Stimulated activated CD4-positive, alpha-beta T cell treated with anti-CD3 and anti-CD28 coated beads, Interleukin-12 subunit alpha, Interleukin-12 subunit beta, amount 100 ng/mL, for 24 hours (primary cell): ENCODE measurements at regions not wholly inside any gene's neighbourhood (a gene's known extent, or its start where the extent isn't known, plus 50 kb on each side); places are given as distances from the start of the nearest gene placed in this dataset.

Experiments
- DNase-seq, 2 experiments: peaks; one replicate each; pipeline ENCODE4 v3.0.0-alpha.2; 2020; ENCODE audit warnings: low read depth in 2 of 2

DNA sequence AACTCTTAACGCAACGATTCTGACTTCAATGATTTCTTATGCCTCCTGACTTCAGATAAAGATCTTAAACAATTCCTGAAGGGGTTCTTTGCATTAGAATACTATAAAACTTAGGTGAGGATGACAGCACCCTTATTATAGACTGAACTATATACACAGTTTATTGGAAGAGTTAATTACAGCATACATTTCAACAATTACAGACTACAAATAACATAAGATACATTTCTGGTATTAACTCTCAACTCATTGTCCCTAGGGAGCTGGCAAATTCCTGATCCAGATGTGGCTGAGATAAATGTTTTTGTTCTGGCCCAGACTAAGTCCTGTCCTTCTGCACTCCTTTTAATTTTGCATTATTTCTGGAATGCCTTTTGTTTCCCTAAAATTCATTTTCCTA lies 155.5 kb upstream of the TMC3 start:
- no peak for DNase-seq

DNA sequence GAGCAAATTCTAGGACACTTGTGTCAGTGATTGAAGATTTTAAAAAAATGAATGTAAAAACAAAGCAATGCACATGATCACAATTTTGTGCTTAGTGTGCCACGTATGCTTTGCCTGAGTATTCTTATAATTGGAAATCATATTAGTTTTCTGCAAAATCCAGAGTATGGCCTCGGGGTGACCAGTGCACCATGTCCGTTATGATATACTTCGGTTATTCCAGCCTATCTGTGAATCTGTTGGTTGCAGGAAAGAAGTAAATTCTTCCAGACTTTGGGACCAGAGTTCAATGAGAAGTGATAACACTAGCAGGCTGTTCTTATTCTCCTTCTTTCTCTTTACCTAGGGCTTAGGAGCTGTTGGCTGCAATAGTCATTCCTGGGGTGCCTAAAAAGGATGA lies 152.0 kb upstream of the TMC3 start:
- no peak for DNase-seq

DNA sequence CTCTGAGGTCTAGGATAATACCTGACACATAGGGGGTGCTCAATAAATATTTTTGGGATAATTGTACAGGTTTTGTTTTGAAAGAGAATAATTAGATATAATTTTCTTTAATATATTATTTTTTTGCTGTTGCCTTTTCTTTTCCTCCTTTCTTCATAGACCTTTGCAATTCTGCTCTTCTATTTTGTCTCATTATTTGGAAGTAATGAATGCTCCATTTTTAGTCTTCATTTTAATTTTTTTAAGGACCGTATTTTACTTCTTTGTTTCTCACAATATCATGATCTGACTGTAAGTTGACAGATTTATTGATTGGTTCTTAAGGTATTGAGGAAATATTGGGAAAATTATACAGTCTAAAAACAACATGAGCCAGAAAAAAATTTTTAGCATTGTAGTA lies 150.5 kb upstream of the TMC3 start:
- DNase-seq = no peak

DNA sequence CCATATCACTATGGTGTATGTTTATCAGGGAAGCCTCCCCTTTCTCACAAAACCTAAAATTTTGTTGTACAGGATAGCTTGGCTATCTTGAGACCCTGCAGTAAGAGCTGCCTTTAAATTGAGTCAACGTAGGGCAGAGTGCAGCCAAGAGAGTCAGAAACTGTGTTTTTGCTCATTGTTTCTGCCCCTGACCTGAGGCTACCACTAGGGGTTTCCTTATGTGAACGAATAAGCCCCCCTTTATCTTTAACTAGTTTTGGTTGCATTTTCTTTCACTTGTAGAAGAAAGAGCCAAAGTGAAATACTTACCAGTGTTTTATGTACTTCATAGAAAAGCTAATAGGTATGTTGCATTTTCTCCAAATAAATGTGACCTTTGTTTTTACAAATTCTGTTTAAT lies 149.9 kb upstream of the TMC3 start:
- DNase-seq = no peak

- no peak for DNase-seq
These were observed 146.5 kb upstream of the TMC3 start for GRCh38 chr15:81520480-81520879.

DNA sequence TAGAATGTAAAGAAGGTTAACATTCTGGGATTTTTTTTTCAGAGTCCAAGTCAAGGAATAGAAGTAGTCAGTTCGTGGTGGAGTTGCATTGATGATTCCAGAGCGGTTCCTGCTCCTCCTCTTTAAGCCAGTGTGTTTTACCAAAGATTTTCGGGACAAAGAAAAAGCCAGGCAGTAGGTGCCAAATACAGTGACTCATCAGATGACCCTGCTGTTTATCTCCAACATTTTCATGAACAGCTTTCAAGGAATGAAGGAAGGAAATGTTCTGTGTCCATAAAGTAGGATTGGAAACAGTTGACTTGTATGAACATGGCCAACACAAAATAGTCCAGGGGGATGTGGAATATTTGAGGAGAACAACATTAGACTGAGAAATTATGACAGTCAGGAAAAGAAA lies 142.4 kb upstream of the TMC3 start:
- DNase-seq = no peak

GRCh38 chr15:81516012-81516411 lies 142.0 kb upstream of the TMC3 start:
- DNase-seq = no peak

DNA sequence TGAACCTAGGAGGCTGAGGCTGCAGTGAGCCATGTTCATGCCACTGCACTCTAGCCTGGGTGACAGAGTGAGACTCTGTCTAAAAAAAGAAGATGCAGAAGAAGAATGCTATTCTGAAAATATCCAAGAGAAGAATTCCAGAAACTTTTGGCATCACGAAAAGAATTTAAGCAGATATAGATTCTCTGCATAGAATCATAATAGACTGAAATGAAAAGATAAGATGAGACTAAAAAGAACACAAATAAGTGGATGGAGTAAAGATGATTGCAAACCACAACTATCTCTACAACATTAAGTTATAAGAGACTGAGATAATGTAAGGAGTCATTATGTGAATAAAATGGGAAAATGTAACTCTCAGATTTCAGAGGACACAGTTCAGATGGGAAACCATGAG lies 140.7 kb upstream of the TMC3 start:
- DNase-seq = no peak

DNA sequence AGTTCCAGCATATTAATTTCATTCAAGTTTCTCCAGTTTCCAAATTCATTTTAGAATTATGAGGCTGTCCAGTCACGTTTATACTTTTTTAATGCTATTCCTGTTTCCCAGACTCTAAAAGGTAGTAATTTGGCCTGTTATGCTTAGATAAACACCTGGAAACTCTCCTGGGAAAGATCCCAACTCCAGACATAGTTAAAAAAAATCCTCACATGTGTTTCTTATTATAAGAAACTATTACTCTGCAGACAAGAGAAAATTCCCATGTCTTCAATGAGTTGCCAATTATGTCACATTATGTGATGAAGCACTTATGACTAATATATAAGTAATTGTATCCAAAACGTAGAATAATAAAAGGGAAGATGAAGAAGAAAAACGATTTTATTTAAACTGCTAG lies 137.1 kb upstream of the TMC3 start:
- DNase-seq = no peak

DNA sequence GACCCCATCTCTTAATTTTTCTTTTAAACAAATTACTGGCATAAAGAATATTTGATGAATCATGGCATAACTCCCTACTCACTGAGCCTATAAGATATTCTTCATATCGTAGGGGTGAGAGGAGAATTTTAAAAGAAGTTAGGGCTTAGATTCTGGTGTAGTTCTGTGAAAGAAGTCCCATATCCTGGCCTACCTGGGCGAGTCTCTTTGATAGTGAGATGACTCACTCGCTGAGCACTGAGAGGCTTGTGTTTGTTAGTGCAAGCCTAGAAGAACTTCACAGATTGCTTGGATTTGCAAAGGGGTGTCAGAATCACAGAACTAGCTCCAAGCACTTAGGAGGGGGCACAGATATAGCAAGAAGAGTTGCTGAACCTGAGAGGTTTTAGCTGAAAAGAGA lies 133.8 kb upstream of the TMC3 start:
- DNase-seq = no peak

GRCh38 chr15:81506936-81507335 lies 132.9 kb upstream of the TMC3 start:
- no peak for DNase-seq

DNA sequence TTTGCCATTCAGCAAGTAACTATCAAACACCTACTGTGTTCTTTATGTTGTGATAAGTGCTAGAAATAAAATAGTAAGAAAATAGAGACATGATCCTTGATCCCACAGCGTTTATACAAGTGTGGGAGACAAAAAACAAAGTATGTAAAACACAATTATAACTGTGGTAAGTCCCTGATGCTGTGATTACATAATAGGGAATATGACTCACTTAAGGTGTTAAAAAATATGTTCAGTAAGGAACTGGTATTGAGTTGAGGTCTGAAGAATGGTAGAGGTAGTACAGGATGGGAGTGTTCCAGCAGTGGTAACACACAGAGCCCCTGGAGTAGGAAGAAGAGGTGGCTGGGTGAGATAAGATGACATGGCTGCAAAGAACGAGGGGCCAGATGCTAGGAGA lies 132.1 kb upstream of the TMC3 start:
- DNase-seq = no peak

- DNase-seq = no peak
These were observed 130.3 kb upstream of the TMC3 start for GRCh38 chr15:81504170-81504905.

- DNase-seq = no peak
These were observed 128.4 kb upstream of the TMC3 start for GRCh38 chr15:81502439-81502838.

GRCh38 chr15:81500081-81500480 lies 126.1 kb upstream of the TMC3 start:
- no peak for DNase-seq

- no peak for DNase-seq
These were observed 124.3 kb upstream of the TMC3 start for GRCh38 chr15:81498294-81498693.

- DNase-seq = no peak
These were observed 123.2 kb upstream of the TMC3 start for GRCh38 chr15:81497238-81497637.

DNA sequence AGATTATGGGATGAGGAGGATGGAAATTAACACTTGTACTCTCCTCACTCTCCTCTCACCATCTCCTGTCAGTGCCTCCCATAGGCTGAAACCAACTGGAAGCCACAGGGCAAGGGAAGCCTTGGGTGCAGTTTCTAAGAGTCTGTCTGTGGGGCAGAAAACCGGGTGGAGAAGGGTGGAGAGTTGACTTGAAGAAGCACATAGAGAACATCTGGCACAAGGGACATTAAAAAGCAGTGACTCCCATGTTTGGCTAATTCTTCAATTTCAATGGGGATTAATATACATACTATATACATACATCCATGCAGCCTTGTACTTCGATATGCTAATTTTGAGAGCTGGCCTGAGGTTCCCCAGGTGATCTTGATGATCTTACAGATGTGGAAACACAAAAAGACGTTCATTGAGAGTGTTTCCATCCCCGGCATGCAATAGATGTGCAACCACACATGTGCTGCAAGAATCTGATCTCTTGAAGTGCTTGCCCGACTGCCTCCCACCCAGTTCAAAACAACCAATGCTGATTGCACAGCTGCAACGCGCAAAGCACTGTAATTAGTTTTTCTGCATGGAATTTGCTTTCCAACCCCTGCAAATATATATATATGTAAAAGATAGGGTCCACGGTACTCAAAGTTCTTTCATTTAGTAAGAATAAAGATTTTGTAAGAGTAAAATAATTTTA lies 121.9 kb upstream of the TMC3 start:
- no peak for DNase-seq

DNA sequence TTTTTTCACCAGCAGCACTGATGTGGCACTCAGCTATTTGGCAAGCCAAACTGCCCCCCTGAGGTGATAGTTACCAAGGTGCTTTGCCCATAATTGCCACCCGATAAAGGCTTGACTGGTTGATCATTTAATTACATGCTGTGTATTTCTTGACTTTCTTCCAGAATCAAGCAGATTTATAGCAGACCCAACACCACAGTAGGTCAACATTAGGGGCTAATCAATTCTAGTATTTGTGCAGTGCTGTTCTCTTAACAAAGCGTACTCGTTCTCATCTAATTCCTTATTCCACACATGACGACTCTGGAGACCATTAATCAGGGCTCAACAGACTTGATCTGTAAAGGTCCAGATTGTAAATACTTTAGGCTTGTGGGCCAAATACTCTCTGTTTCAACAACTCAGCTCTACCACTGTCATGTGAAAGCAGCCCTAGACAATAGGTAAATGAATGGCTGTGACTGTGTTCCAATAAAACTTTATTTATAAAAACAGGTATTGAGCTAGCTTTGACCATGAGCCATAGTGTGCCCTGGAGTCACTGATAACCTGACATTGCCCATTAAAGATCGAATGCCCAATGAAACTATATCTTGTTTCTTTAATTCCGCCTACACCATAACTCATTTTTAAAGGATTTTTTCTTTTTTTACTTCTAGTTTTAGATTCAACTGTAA lies 119.1 kb upstream of the TMC3 start:
- DNase-seq = no peak

GRCh38 chr15:81492331-81492968 lies 118.4 kb upstream of the TMC3 start:
- DNase-seq = no peak

DNA sequence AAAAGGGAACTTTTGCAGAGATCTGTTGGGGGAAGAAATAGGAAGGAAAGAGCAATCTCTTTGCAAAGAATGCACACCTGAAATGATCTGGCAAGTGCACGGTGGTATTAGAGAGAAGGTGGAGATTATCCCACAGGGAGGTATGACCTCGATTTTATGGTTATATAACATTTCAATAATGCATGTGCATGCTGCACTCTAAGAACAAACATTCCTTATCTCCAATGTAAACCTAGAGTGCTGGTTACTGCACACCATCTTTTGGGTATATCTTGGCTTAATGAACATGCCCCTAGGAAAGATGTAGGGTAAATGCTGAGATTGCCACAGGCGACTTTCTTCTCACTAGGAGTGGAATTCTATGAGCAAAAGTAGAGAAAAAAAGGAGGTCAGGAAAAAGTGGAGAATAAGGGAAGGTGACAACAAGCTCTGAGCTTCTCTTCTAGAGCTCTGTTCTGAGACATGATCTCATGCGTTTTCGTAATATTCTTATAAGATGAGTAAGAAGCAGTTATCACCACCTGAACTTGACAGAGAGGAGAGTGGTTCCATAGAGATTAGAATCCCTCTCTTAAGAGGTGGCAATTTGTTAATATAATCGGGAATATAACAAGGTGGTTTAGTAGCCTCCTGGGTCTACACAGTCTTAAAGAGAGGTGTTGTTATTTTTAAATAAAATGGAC lies 117.5 kb upstream of the TMC3 start:
- DNase-seq = no peak

DNA sequence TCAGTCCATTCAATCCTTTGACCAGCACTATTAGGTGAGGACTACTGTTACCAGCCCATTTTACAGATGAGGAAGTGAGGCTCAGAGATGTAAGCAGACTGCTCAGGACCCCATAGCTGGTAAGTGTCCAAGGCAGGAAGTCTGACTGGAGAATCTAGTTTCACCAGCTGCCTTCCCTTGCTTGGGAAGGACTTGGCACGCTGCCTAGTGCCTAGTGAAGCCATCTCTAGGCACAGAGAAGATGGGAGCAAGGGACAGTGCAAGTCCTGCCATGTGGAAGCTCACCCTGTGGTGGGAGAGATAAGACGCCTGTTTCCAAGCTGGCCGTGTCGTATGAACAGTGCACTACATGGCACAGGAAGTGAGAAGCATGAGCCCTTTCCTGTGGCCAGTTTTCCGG lies 111.8 kb upstream of the TMC3 start:
- no peak for DNase-seq
